IPS-15b (cell line): ENCODE measurements at regions not wholly inside any gene's neighbourhood (a gene's known extent, or its start where the extent isn't known, plus 50 kb on each side); places are given as distances from the start of the nearest gene placed in this dataset.

ENCODE experiments used
- H3K27me3 ChIP-seq: one replicate; pipeline ENCODE4 v1.6.1; 2013; ENCODE audit warnings: low read length; ENCODE audit not compliant: control insufficient read depth, insufficient read depth
- H3K36me3 ChIP-seq: one replicate; pipeline ENCODE4 v1.6.1; 2013; ENCODE audit warnings: low read length; ENCODE audit not compliant: control insufficient read depth, insufficient read depth
- H3K4me1 ChIP-seq: one replicate; pipeline ENCODE4 v1.6.1; 2013; ENCODE audit warnings: mild to moderate bottlenecking, low read length; ENCODE audit not compliant: control insufficient read depth, insufficient read depth
- H3K4me3 ChIP-seq: one replicate; pipeline ENCODE4 v1.5.1; 2013; ENCODE audit warnings: low read depth, low read length
- H3K9ac ChIP-seq: one replicate; pipeline ENCODE4 v1.6.1; 2013; ENCODE audit warnings: low read depth, mild to moderate bottlenecking, low read length
- H3K9me3 ChIP-seq: one replicate; pipeline ENCODE4 v1.6.1; 2013; ENCODE audit warnings: mild to moderate bottlenecking, low read length; ENCODE audit not compliant: control insufficient read depth, insufficient read depth

- Histone ChIP-seq H3K9ac (no peak overlapping the region), H3K9me3 (no peaks in the 10 kb centered on the region), H3K4me3 (no peak overlapping the region), H3K36me3 (no peaks in the 10 kb centered on the region), H3K27me3 (no peaks in the 10 kb centered on the region), H3K4me1 (no peaks in the 10 kb centered on the region)
Observed at GRCh38 chr18:77918730-77919129, 669.1 kb downstream of the GALR1 start.

- Histone ChIP-seq H3K9ac (no peak overlapping the region), H3K9me3 (no peaks in the 10 kb centered on the region), H3K4me3 (no peak overlapping the region), H3K36me3 (no peaks in the 10 kb centered on the region), H3K4me1 (no peaks in the 10 kb centered on the region), H3K27me3 (no peaks in the 10 kb centered on the region)
Observed at GRCh38 chr18:77919923-77920322, 670.3 kb downstream of the GALR1 start.

- Histone ChIP-seq H3K9me3 (peaks cover 3% of the 10 kb centered on the region), H3K36me3 (no peaks in the 10 kb centered on the region), H3K27me3 (no peaks in the 10 kb centered on the region), H3K4me1 (no peaks in the 10 kb centered on the region), H3K4me3 (no peak overlapping the region), H3K9ac (no peak overlapping the region)
Observed at GRCh38 chr18:77935342-77935741, 685.7 kb downstream of the GALR1 start.

- Histone ChIP-seq H3K9me3 (peaks cover 3% of the 10 kb centered on the region), H3K4me1 (no peaks in the 10 kb centered on the region), H3K9ac (no peak overlapping the region), H3K4me3 (no peak overlapping the region), H3K27me3 (no peaks in the 10 kb centered on the region), H3K36me3 (no peaks in the 10 kb centered on the region)
Observed at GRCh38 chr18:77940566-77940965, 690.9 kb downstream of the GALR1 start.

GRCh38 chr18:77944533-77944932 lies 694.9 kb downstream of the GALR1 start:
- no peaks in the 10 kb centered on the region for H3K27me3 ChIP-seq
- no peaks in the 10 kb centered on the region for H3K36me3 ChIP-seq
- H3K9ac ChIP-seq, result no peak overlapping the region
- no peaks in the 10 kb centered on the region for H3K4me1 ChIP-seq
- H3K4me3 ChIP-seq, result no peak overlapping the region
- H3K9me3 ChIP-seq, result no peaks in the 10 kb centered on the region

- Histone ChIP-seq H3K9ac (no peak overlapping the region), H3K36me3 (no peaks in the 10 kb centered on the region), H3K4me1 (no peaks in the 10 kb centered on the region), H3K4me3 (no peak overlapping the region), H3K9me3 (no peaks in the 10 kb centered on the region), H3K27me3 (no peaks in the 10 kb centered on the region)
Observed at GRCh38 chr18:77948567-77948966, 698.9 kb downstream of the GALR1 start.

GRCh38 chr18:77949355-77949973 lies 699.8 kb downstream of the GALR1 start:
- no peaks in the 10 kb centered on the region for H3K9me3 ChIP-seq
- H3K4me1 ChIP-seq, result no peaks in the 10 kb centered on the region
- H3K36me3 ChIP-seq, result no peaks in the 10 kb centered on the region
- no peak overlapping the region for H3K4me3 ChIP-seq
- H3K27me3 ChIP-seq, result no peaks in the 10 kb centered on the region
- H3K9ac ChIP-seq, result no peak overlapping the region

- Histone ChIP-seq H3K4me1 (no peaks in the 10 kb centered on the region), H3K9ac (no peak overlapping the region), H3K27me3 (no peaks in the 10 kb centered on the region), H3K36me3 (no peaks in the 10 kb centered on the region), H3K4me3 (no peak overlapping the region), H3K9me3 (no peaks in the 10 kb centered on the region)
Observed at GRCh38 chr18:77959248-77959647, 709.6 kb downstream of the GALR1 start.

GRCh38 chr18:77960791-77961410 lies 711.3 kb downstream of the GALR1 start:
- no peaks in the 10 kb centered on the region for H3K9me3 ChIP-seq
- H3K4me1 ChIP-seq, result no peaks in the 10 kb centered on the region
- no peaks in the 10 kb centered on the region for H3K27me3 ChIP-seq
- no peak overlapping the region for H3K4me3 ChIP-seq
- no peaks in the 10 kb centered on the region for H3K36me3 ChIP-seq
- no peak overlapping the region for H3K9ac ChIP-seq

- H3K4me1 ChIP-seq, result peaks cover 5% of the 10 kb centered on the region
- no peak overlapping the region for H3K4me3 ChIP-seq
- no peaks in the 10 kb centered on the region for H3K27me3 ChIP-seq
- no peak overlapping the region for H3K9ac ChIP-seq
- H3K36me3 ChIP-seq, result no peaks in the 10 kb centered on the region
- no peaks in the 10 kb centered on the region for H3K9me3 ChIP-seq
Observed at GRCh38 chr18:77967071-77967470, 717.4 kb downstream of the GALR1 start.

GRCh38 chr18:77967791-77968190 lies 718.1 kb downstream of the GALR1 start:
- Histone ChIP-seq H3K9me3 (no peaks in the 10 kb centered on the region), H3K27me3 (no peaks in the 10 kb centered on the region), H3K4me3 (no peak overlapping the region), H3K4me1 (peaks cover 5% of the 10 kb centered on the region), H3K9ac (no peak overlapping the region), H3K36me3 (no peaks in the 10 kb centered on the region)

- Histone ChIP-seq H3K4me3 (no peak overlapping the region), H3K9ac (no peak overlapping the region), H3K4me1 (peaks cover 5% of the 10 kb centered on the region), H3K9me3 (no peaks in the 10 kb centered on the region), H3K36me3 (no peaks in the 10 kb centered on the region), H3K27me3 (no peaks in the 10 kb centered on the region)
Observed at GRCh38 chr18:77969972-77970371, 720.3 kb downstream of the GALR1 start.
